ENCODE measurements at regions not wholly inside any gene's neighbourhood (a gene's known extent, or its start where the extent isn't known, plus 50 kb on each side); places are given as distances from the start of the nearest gene placed in this dataset.
"Not testable (repeated sequence)": the region's sequence is repeated elsewhere in the genome, so short reads cannot be mapped to it uniquely, and the experiment has no call there.

DNA sequence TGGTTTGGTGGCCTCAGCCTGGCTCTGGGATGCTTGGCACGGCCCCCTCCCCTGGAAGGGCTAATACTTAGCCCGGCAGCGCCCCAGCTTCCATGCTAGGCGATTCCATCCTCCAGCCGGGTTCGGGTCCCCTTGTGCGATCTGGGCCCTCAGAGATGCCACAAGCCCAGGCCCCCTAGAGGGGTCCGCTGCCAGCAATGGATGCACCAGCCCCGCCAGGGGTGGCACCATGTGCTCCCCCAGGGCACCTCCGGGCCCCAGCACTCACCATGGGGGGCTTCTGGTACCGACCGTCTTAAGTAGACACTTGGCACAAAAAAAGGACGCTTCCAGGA lies 125.7 kb upstream of the KCTD7 start:
- Histone ChIP-seq H3K4me1 (ENCODE audit: insufficient read depth) (peaks cover 1% of the 10 kb centered on the region), H3K9me3 (no peaks in the 10 kb centered on the region), H3K27me3 (no peaks in the 10 kb centered on the region), H3K27ac (no peak overlapping the region), H3K4me3 (no peak overlapping the region), H3K36me3 (no peaks in the 10 kb centered on the region)
- DNase-seq: peak in 2 of 5 donors; percentile 20 to 38
- 74 to 88% (median 85%) methylated on average over 12 to 13 of the region's 13 CpGs for WGBS, 3 donors
- TF ChIP-seq POLR2A (IDR thresholded peaks at IDR 0.05): no peak
- intact Hi-C loops (cut with DNase I): no loop called here

DNA sequence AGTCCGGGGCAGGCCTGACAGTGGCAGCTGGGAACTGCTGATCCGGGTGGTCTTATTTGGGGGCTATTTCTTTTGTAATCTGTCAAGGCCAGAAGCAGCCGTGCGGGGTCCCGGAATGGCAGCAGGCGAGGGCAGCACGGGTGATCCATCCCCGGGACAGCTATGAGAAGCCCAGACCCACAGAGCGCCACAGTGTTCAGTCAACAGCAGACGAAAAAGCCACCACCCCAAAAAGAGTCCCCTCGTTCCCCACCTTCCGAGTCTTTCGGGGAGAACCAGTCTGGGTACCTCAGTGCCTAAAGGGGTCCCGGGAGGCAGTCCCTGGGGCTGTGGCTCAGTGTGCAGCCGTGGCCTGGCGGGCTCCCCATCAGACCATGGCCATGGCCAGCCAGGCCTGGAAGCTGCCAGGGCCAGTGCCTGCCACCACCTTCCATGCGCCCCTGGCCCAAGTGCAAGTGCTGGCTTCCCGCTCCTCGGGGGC lies 125.1 kb upstream of the KCTD7 start:
- no peak overlapping the region for H3K27ac ChIP-seq
- H3K4me1 ChIP-seq (ENCODE audit: insufficient read depth): peaks cover 1% of the 10 kb centered on the region
- no peak overlapping the region for H3K4me3 ChIP-seq
- intact Hi-C loops (cut with DNase I): no loop called here
- H3K27me3 ChIP-seq: no peaks in the 10 kb centered on the region
- H3K9me3 ChIP-seq: no peaks in the 10 kb centered on the region
- peak in 2 of 5 donors; percentile 14 to 32 for DNase-seq
- WGBS, 3 donors: 62 to 76% (median 72%) methylated on average over 19 of the region's 19 CpGs
- no peaks in the 10 kb centered on the region for H3K36me3 ChIP-seq
- TF ChIP-seq POLR2A (IDR thresholded peaks at IDR 0.05): no peak
- TF ChIP-seq, protein P1, sequence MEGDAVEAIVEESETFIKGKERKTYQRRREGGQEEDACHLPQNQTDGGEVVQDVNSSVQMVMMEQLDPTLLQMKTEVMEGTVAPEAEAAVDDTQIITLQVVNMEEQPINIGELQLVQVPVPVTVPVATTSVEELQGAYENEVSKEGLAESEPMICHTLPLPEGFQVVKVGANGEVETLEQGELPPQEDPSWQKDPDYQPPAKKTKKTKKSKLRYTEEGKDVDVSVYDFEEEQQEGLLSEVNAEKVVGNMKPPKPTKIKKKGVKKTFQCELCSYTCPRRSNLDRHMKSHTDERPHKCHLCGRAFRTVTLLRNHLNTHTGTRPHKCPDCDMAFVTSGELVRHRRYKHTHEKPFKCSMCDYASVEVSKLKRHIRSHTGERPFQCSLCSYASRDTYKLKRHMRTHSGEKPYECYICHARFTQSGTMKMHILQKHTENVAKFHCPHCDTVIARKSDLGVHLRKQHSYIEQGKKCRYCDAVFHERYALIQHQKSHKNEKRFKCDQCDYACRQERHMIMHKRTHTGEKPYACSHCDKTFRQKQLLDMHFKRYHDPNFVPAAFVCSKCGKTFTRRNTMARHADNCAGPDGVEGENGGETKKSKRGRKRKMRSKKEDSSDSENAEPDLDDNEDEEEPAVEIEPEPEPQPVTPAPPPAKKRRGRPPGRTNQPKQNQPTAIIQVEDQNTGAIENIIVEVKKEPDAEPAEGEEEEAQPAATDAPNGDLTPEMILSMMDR (IDR thresholded peaks at IDR 0.05): no peak
- no peak for TF ChIP-seq EP300 (IDR thresholded peaks at IDR 0.05)

DNA sequence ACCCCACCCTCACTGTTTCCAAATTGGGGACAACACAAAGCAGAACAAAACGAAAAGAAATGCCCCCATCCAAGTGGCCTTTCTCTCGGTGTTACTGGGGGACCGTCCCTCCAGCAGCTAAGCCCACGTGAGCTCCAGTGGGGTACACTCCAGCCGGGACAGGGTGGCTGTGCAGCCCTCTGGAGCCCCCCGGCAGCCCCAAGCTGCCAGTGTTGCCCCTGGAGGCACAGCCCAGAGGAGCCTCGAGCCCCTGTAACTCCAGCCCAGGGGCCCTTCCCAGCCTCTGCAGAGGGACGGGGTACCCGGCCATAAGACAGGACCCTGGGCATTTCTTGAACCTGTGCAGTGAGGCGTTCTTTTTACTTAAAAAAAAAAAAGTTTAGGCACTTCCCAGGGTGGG lies 124.5 kb upstream of the KCTD7 start:
- Histone ChIP-seq H3K4me3 (no peak overlapping the region), H3K27me3 (no peaks in the 10 kb centered on the region), H3K27ac (no peak overlapping the region), H3K36me3 (no peaks in the 10 kb centered on the region), H3K4me1 (ENCODE audit: insufficient read depth) (peaks cover 1% of the 10 kb centered on the region), H3K9me3 (no peaks in the 10 kb centered on the region)
- intact Hi-C loops (cut with DNase I): no loop called here
- no peak for TF ChIP-seq EP300 (IDR thresholded peaks at IDR 0.05)
- no peak for TF ChIP-seq POLR2A (IDR thresholded peaks at IDR 0.05)
- peak in 2 of 5 donors; percentile 8 to 21 for DNase-seq
- WGBS, 3 donors: 70 to 78% (median 74%) methylated on average over 10 of the region's 10 CpGs

DNA sequence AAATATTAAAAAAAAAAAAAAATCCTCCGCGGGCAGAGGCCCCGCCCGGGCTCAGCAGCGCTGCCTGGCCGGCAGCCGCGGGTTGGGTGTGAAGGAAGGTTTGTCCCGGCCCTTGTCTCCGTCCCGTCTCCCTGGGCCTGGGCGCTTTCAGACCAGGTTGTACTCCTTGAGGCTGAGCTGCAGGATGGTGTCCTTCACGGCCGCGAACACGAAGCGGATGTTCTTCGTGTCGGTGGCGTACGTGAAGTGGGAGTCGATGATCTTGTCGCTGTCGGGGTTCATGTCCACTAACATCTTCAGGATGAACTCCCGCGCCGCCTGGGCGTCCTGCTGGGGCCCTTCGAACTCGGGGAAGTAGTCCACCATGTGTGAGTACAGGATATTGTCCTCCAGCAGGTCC lies 123.7 kb upstream of the KCTD7 start:
- 94 to 98% (median 95%) methylated on average over 29 to 30 of the region's 30 CpGs for WGBS, 3 donors
- DNase-seq: peak in 1 of 5 donors; percentile 37
- intact Hi-C loops (cut with DNase I): no loop called here
- no peak overlapping the region for H3K4me3 ChIP-seq
- H3K27ac ChIP-seq: no peak overlapping the region
- no peaks in the 10 kb centered on the region for H3K9me3 ChIP-seq
- peaks cover 1% of the 10 kb centered on the region for H3K4me1 ChIP-seq (ENCODE audit: insufficient read depth)
- H3K36me3 ChIP-seq: no peaks in the 10 kb centered on the region
- no peaks in the 10 kb centered on the region for H3K27me3 ChIP-seq
- TF ChIP-seq EP300 (IDR thresholded peaks at IDR 0.05) (no peak), POLR2A (IDR thresholded peaks at IDR 0.05) (no peak)
- TF ChIP-seq, protein P1 (IDR thresholded peaks at IDR 0.05): no peak

DNA sequence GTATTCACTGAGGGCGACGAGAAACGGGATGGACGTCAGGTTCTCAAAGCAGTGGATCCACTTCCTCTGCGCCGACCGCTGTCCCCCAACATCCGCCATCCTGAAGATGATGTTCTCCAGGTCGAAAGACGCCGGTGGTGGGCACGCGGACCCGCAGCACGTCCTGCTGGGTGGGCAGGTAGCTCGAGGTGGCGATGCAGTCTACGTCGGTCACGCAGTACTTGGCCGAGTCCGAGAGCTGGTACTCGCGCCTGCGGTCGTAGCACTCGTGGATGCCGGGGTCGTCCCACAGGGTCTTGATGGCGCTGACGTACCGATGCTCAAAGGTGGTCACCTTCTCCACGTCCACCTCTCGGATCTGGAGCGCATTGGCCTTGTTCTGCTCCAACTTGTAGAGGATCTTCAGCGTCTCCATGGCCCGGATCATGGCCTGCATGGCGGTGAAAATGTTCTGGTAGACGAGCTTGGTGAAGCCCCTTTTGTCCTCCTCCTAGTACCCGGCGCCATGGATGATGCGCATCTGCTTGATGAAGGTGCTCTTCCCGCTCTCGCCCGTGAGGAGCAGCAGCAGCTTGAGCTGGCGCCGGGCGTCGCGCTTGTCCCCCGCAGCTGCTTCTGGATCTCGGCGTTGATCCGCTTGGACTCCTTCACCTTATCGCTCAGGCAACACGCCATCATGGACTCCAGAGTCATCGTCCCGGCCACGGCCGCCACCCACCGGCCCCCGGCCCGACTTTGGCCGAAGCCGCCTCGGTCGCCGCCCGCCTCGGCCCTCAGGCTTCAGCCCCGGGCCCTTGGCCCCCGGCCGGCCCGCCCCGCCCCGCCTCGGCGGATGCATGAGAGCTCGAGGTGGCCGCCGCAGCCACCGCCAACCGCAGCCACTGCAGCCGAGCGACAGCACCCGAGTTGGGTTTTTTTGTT lies 122.9 kb upstream of the KCTD7 start:
- H3K4me3 ChIP-seq: peak overlapping the region; percentile 14
- H3K36me3 ChIP-seq: no peaks in the 10 kb centered on the region
- no peaks in the 10 kb centered on the region for H3K27me3 ChIP-seq
- peak in 3 of 5 donors; percentile 39 to 48 (median 44) for DNase-seq
- no peak overlapping the region for H3K27ac ChIP-seq
- TF ChIP-seq, protein P1 (IDR thresholded peaks at IDR 0.05): no peak
- TF ChIP-seq EP300 (IDR thresholded peaks at IDR 0.05) (no peak), POLR2A (IDR thresholded peaks at IDR 0.05) (no peak)
- intact Hi-C loops (cut with DNase I): no loop called here
- peaks cover 1% of the 10 kb centered on the region for H3K4me1 ChIP-seq (ENCODE audit: insufficient read depth)
- no peaks in the 10 kb centered on the region for H3K9me3 ChIP-seq
- 46 to 53% (median 47%) methylated on average over 84 to 86 of the region's 86 CpGs for WGBS, 3 donors

DNA sequence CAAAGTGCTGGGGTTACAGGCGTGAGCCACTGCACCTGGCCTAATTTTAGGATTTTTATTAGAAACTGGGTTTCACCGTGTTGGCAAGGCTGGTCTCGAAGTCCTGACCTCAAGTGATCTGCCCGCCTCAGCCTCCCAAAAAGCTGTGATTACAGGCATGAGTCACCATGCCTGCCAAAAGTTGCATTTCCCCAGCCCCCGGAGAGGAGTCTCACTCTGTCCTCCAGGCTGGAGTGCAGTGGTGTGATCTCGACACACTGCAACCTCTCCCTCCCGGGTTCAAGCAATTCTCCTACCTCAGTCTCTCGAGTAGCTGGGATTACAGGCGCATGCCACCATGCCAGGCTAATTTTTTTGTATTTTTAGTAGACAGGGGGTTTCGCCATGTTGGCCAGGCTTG lies 122.0 kb upstream of the KCTD7 start:
- H3K27me3 ChIP-seq; H3K27ac ChIP-seq; intact Hi-C loops (cut with DNase I); H3K4me3 ChIP-seq; H3K9me3 ChIP-seq; H3K4me1 ChIP-seq (ENCODE audit: insufficient read depth); H3K36me3 ChIP-seq: not testable (repeated sequence)
- 34 to 40% (median 39%) methylated on average over 10 of the region's 10 CpGs for WGBS, 3 donors
- peak in 1 of 5 donors; percentile 19 for DNase-seq

All from ovary (tissue), 7 donors.